ENCODE measurements at regions not wholly inside any gene's neighbourhood (a gene's known extent, or its start where the extent isn't known, plus 50 kb on each side); places are given as distances from the start of the nearest gene placed in this dataset.

DNA sequence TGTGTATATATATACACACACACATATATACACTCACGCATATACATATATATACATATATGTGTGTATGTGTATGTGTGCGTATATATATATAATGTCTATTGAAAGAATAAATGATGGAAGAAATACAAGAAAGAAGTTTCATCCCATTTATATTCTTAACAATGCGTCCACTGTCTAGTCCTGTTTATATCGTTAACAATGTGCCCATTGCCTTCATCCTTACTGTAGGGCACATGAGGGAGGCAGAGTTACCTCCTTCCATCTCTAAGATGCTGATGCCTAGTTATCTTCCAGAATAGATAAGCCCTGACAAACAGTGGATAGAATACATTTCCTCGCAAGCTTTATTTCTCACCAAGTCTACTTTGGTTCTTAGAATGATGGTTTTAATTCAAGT, 389.8 kb upstream of the SEMA6A start:
- Histone ChIP-seq H3K4me1 (no peaks in the 10 kb centered on the region), H3K9me3 (no peaks in the 10 kb centered on the region), H3K27ac (no peak overlapping the region), H3K4me2 (no peak overlapping the region), H3K4me3 (no peak overlapping the region)
- ChIA-PET CTCF (no interaction called here), POLR2A (no interaction called here)
- FAIRE-seq: no peak
- 55% methylated on average over 5 of the region's 5 CpGs for WGBS (ENCODE audit: missing lambda C conversion rate)
- TF ChIP-seq, protein P1, sequence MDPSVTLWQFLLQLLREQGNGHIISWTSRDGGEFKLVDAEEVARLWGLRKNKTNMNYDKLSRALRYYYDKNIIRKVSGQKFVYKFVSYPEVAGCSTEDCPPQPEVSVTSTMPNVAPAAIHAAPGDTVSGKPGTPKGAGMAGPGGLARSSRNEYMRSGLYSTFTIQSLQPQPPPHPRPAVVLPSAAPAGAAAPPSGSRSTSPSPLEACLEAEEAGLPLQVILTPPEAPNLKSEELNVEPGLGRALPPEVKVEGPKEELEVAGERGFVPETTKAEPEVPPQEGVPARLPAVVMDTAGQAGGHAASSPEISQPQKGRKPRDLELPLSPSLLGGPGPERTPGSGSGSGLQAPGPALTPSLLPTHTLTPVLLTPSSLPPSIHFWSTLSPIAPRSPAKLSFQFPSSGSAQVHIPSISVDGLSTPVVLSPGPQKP (IDR thresholded peaks at IDR 0.05; ENCODE audit: low read depth, low read length): no peak
- TF ChIP-seq HDAC2 (IDR thresholded peaks at IDR 0.05): no peak
- TF ChIP-seq HEYL (CRISPR knock-in tag; IDR thresholded peaks at IDR 0.05): no peak
- no peak for TF ChIP-seq CHD2 (IDR thresholded peaks at IDR 0.05; ENCODE audit: low read length, partially characterized antibody)
- TF ChIP-seq ZFP36 (IDR thresholded peaks at IDR 0.05; ENCODE audit: borderline replicate concordance, partially characterized antibody): no peak
- no peak for TF ChIP-seq FOSB (CRISPR knock-in tag; IDR thresholded peaks at IDR 0.05)
- no peak for TF ChIP-seq CHD4 (IDR thresholded peaks at IDR 0.05; ENCODE audit: borderline replicate concordance)
- no peak for TF ChIP-seq RARB (CRISPR knock-in tag; IDR thresholded peaks at IDR 0.05)
- no peak for TF ChIP-seq SREBF2 (IDR thresholded peaks at IDR 0.05)
- TF ChIP-seq, protein P2, sequence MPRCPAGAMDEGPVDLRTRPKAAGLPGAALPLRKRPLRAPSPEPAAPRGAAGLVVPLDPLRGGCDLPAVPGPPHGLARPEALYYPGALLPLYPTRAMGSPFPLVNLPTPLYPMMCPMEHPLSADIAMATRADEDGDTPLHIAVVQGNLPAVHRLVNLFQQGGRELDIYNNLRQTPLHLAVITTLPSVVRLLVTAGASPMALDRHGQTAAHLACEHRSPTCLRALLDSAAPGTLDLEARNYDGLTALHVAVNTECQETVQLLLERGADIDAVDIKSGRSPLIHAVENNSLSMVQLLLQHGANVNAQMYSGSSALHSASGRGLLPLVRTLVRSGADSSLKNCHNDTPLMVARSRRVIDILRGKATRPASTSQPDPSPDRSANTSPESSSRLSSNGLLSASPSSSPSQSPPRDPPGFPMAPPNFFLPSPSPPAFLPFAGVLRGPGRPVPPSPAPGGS (IDR thresholded peaks at IDR 0.05): no peak
- no peak for TF ChIP-seq HOXB5 (CRISPR knock-in tag; IDR thresholded peaks at IDR 0.05)
- TF ChIP-seq TP53 (CRISPR knock-in tag; IDR thresholded peaks at IDR 0.05): no peak
- no peak for TF ChIP-seq ZNF302 (CRISPR knock-in tag; IDR thresholded peaks at IDR 0.05)
- no peak for TF ChIP-seq GATA3 (IDR thresholded peaks at IDR 0.05; ENCODE audit: borderline replicate concordance)
- TF ChIP-seq CEBPB (IDR thresholded peaks at IDR 0.05): no peak
- no peak for TF ChIP-seq RCOR1 (IDR thresholded peaks at IDR 0.05; ENCODE audit: low read depth, low read length)
- TF ChIP-seq, protein P3, sequence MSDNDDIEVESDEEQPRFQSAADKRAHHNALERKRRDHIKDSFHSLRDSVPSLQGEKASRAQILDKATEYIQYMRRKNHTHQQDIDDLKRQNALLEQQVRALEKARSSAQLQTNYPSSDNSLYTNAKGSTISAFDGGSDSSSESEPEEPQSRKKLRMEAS (IDR thresholded peaks at IDR 0.05): no peak
- DNase-seq (ENCODE audit: low read depth in 1 of 2, low spot score in 1 of 2): no peak
- no peak for ATAC-seq

DNA sequence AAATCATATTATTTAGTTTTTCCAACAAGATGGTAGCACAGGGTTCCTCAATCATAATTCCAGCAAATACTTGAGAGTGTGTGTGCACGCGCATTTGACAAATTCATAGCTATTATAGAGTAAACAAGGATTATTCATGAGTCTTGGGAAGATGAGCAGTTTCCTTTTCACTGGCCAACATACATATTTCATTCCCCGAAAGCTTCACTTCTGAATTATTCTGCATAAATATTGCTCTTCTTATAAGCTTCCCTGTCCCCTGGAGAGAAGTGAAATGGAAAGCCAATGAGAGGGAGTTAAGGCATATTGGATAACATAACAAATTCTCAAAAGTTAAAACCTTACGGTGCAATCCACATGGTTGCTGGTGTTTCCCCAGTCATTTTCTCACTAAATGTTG, 386.4 kb upstream of the SEMA6A start:
- Histone ChIP-seq H3K4me2 (no peak overlapping the region), H3K27ac (no peak overlapping the region), H3K4me1 (no peaks in the 10 kb centered on the region), H3K4me3 (no peak overlapping the region), H3K9me3 (no peaks in the 10 kb centered on the region)
- 63% methylated on average over 4 of the region's 4 CpGs for WGBS (ENCODE audit: missing lambda C conversion rate)
- FAIRE-seq (no peak), DNase-seq (ENCODE audit: low read depth in 1 of 2, low spot score in 1 of 2) (no peak), ATAC-seq (no peak)
- no peak for TF ChIP-seq MAZ (IDR thresholded peaks at IDR 0.05; ENCODE audit: borderline replicate concordance, low read depth, low read length)
- no peak for TF ChIP-seq FOSB (CRISPR knock-in tag; IDR thresholded peaks at IDR 0.05)
- TF ChIP-seq, protein P2 (IDR thresholded peaks at IDR 0.05): no peak
- no peak for TF ChIP-seq HOXA7 (CRISPR knock-in tag; IDR thresholded peaks at IDR 0.05)
- no peak for TF ChIP-seq POLR2AphosphoS2 (conservative IDR thresholded peaks at IDR 0.05; ENCODE audit: low read length)
- no peak for TF ChIP-seq RNF2 (IDR thresholded peaks at IDR 0.05; ENCODE audit: borderline replicate concordance, low read depth)
- no peak for TF ChIP-seq RFX5 (IDR thresholded peaks at IDR 0.05)
- TF ChIP-seq NPAS2 (CRISPR knock-in tag; IDR thresholded peaks at IDR 0.05; ENCODE audit: borderline replicate concordance): no peak
- no peak for TF ChIP-seq CBX2 (IDR thresholded peaks at IDR 0.05; ENCODE audit: borderline replicate concordance, low read depth)
- TF ChIP-seq GATA3 (IDR thresholded peaks at IDR 0.05; ENCODE audit: borderline replicate concordance): no peak
- TF ChIP-seq, protein P4, sequence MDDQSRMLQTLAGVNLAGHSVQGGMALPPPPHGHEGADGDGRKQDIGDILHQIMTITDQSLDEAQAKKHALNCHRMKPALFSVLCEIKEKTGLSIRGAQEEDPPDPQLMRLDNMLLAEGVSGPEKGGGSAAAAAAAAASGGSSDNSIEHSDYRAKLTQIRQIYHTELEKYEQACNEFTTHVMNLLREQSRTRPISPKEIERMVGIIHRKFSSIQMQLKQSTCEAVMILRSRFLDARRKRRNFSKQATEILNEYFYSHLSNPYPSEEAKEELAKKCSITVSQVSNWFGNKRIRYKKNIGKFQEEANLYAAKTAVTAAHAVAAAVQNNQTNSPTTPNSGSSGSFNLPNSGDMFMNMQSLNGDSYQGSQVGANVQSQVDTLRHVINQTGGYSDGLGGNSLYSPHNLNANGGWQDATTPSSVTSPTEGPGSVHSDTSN (IDR thresholded peaks at IDR 0.05): no peak
- no peak for TF ChIP-seq EHF (CRISPR knock-in tag; IDR thresholded peaks at IDR 0.05)
- no peak for TF ChIP-seq SMC3 (IDR thresholded peaks at IDR 0.05)
- TF ChIP-seq, protein P5, sequence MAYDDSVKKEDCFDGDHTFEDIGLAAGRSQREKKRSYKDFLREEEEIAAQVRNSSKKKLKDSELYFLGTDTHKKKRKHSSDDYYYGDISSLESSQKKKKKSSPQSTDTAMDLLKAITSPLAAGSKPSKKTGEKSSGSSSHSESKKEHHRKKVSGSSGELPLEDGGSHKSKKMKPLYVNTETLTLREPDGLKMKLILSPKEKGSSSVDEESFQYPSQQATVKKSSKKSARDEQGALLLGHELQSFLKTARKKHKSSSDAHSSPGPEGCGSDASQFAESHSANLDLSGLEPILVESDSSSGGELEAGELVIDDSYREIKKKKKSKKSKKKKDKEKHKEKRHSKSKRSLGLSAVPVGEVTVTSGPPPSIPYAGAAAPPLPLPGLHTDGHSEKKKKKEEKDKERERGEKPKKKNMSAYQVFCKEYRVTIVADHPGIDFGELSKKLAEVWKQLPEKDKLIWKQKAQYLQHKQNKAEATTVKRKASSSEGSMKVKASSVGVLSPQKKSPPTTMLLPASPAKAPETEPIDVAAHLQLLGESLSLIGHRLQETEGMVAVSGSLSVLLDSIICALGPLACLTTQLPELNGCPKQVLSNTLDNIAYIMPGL (CRISPR knock-in tag; IDR thresholded peaks at IDR 0.05; ENCODE audit: borderline replicate concordance): no peak
- TF ChIP-seq FOXS1 (CRISPR knock-in tag; IDR thresholded peaks at IDR 0.05): no peak
- TF ChIP-seq NR3C1 (IDR thresholded peaks at IDR 0.05): no peak
- no peak for TF ChIP-seq JUNB (IDR thresholded peaks at IDR 0.05)
- ChIA-PET CTCF (no interaction called here), POLR2A (no interaction called here)
